GM12878 (cell line): ENCODE measurements at regions not wholly inside any gene's neighbourhood (a gene's known extent, or its start where the extent isn't known, plus 50 kb on each side); places are given as distances from the start of the nearest gene placed in this dataset.
"Not testable (repeated sequence)": the region's sequence is repeated elsewhere in the genome, so short reads cannot be mapped to it uniquely, and the experiment has no call there.

Experiments used
- FOXM1 ChIP-seq: IDR thresholded peaks from 2 replicates; pipeline ENCODE4 v1.6.1; 2012; ENCODE audit warnings: low read depth, mild to moderate bottlenecking, inconsistent platforms, low read length, moderate library complexity
- HCFC1 ChIP-seq: fragments of 150-350 bp; IDR thresholded peaks from 2 replicates; pipeline ENCODE4 v1.6.1; 2014; ENCODE audit warnings: low read length
- SIX5 ChIP-seq: IDR thresholded peaks from 2 replicates; pipeline ENCODE4 v1.6.1; 2011; ENCODE audit warnings: mild to moderate bottlenecking, low read depth, low read length, moderate library complexity; ENCODE audit not compliant: severe bottlenecking
- TF ChIP-seq, protein P1 (sequence below), 3 experiments: IDR thresholded peaks in 2 of 3; conservative IDR thresholded peaks in 1 of 3; 2 replicates each; pipeline ENCODE4 v1.5.1; 2011; ENCODE audit warnings: low read depth in 3 of 3, low read length in 3 of 3, mild to moderate bottlenecking in 3 of 3, control low read depth in 2 of 3, moderate library complexity in 2 of 3, inconsistent platforms in 1 of 3, mixed read lengths in 1 of 3; ENCODE audit not compliant: control insufficient read depth in 2 of 3, insufficient read depth in 1 of 3; ENCODE audit errors: extremely low read depth in 1 of 3

DNA sequence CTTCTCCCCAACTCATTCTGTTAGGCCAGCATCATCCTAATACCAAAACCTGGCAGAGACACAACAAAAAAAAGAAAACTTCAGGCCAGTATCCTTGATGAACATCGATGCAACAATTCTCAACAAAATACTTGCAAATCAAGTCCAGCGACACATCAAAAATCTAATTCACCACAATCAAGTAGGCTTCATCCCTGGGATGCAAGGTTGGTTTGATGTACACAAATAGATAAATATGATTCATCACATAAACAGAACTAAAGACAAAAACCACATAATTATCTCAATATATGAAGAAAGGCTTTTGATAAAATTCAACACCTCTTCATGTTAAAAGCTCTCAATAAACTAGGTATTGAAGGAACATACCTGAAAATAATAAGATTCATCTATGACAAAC lies 184.1 kb downstream of the SLC38A4 start:
- TF ChIP-seq, protein P1, sequence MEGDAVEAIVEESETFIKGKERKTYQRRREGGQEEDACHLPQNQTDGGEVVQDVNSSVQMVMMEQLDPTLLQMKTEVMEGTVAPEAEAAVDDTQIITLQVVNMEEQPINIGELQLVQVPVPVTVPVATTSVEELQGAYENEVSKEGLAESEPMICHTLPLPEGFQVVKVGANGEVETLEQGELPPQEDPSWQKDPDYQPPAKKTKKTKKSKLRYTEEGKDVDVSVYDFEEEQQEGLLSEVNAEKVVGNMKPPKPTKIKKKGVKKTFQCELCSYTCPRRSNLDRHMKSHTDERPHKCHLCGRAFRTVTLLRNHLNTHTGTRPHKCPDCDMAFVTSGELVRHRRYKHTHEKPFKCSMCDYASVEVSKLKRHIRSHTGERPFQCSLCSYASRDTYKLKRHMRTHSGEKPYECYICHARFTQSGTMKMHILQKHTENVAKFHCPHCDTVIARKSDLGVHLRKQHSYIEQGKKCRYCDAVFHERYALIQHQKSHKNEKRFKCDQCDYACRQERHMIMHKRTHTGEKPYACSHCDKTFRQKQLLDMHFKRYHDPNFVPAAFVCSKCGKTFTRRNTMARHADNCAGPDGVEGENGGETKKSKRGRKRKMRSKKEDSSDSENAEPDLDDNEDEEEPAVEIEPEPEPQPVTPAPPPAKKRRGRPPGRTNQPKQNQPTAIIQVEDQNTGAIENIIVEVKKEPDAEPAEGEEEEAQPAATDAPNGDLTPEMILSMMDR (IDR thresholded peaks at IDR 0.05 in 2 of 3, conservative IDR thresholded peaks at IDR 0.05 in 1 of 3; ENCODE audit: control insufficient read depth in 2 of 3, extremely low read depth in 1 of 3, insufficient read depth in 1 of 3, low read depth in 3 of 3, low read length in 3 of 3) = not testable (repeated sequence)
- not testable (repeated sequence) for TF ChIP-seq FOXM1, SIX5, HCFC1
